GM18498 (cell line): ENCODE measurements at regions not wholly inside any gene's neighbourhood (a gene's known extent, or its start where the extent isn't known, plus 50 kb on each side); places are given as distances from the start of the nearest gene placed in this dataset.
"Not testable (repeated sequence)": the region's sequence is repeated elsewhere in the genome, so short reads cannot be mapped to it uniquely, and the experiment has no call there.

ENCODE experiments used
- ATAC-seq: cut with Tn5 transposase; IDR thresholded peaks from one replicate; pipeline ENCODE4 v1.9.1; 2021; ENCODE audit warnings: mild to moderate bottlenecking, moderate library complexity; ENCODE audit not compliant: unreplicated experiment

- not testable (repeated sequence) for ATAC-seq
These were observed 121.5 kb downstream of the PPIAL4G start for GRCh38 chr1:148361427-148362215.

GRCh38 chr1:148357037-148357436 is 126.1 kb downstream of the PPIAL4G start:
- no peak for ATAC-seq

DNA sequence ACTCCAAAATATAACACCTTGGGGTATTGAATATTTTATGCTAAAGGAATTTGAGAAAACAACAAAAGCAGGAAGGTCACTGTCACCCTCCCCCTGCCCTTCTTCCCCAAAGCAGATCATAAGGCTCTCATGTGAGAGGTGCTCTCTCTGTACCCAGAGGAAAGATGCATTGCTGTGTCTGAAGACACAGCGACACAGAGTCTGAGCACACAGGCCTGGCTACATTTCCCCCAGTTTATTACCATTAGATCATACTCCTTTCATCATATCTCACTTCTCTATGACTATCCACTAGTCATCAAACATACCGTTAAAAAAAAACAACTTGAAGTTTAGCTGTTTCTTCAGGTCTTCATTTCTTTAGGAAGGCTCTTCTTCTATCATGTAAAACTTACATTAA is 127.1 kb downstream of the PPIAL4G start:
- no peak for ATAC-seq

DNA sequence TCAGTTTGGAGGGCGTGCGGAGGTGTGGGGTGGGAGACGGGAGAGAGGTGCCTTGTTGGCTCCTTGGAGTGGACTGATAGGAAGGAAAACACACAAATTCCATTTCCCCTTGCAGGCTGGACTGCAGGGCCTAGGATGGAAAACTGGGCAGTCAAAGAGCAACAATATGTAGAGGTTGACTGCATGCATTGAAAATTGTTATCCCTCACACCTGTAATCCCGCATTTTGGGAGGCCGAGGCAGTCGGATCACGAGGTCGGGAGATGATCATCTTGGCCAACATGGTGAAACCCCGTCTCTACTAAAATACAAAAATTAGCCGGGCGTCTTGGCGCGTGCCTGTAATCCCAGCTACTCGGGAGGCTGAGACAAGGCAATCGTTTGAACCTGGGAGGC is 128.2 kb downstream of the PPIAL4G start:
- no peak for ATAC-seq

- ATAC-seq = no peak
These were observed 128.7 kb downstream of the PPIAL4G start for GRCh38 chr1:148354284-148354912.

- ATAC-seq = no peak
These were observed 129.4 kb downstream of the PPIAL4G start for GRCh38 chr1:148353461-148354283.

DNA sequence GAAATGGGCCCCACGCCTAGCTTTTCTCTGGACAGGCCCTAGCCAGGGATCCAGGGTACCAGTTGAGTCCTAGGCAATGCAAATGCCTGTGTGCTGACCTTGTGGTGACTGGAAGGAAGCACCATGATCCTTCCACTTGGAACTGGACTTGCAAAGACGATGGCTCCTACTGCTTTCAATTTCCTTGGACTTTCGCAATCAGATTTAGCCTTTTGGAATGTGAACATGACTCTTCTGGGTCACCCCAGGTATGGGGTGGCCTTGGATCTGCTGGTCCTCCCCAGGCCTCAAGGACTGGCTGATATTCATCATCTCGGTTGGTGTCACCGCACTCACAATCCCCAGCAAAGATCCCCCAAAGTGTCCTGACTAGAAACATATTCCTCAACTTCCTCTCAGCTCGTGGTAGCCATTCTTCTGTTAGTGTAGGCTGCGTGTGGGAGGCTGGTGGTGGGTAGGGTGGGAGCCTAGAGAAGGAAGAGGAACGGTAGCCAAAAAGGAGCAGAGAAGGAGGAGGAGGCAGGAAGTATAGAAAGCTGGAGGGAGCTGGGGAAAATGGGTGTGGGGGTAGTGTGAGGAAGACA is 130.5 kb downstream of the PPIAL4G start:
- no peak for ATAC-seq

DNA sequence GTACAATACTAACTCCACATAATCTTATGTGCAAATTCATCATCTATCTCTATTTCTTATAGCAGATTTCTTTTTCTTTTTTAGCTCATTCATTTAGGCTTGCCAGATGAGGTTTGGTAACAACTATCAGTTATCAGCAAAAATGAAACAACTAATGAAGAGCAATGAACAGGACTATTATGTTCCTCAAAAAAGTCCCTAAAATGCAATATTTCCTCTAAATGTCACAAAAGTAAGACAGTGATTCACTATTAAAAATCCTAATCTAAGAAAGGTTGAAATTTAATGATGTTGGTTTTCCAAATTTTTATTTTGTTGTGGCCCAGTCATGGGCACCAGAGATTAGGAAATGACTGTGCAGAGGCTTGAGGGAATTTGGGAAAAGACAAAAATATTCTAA is 135.3 kb downstream of the PPIAL4G start:
- no peak for ATAC-seq

DNA sequence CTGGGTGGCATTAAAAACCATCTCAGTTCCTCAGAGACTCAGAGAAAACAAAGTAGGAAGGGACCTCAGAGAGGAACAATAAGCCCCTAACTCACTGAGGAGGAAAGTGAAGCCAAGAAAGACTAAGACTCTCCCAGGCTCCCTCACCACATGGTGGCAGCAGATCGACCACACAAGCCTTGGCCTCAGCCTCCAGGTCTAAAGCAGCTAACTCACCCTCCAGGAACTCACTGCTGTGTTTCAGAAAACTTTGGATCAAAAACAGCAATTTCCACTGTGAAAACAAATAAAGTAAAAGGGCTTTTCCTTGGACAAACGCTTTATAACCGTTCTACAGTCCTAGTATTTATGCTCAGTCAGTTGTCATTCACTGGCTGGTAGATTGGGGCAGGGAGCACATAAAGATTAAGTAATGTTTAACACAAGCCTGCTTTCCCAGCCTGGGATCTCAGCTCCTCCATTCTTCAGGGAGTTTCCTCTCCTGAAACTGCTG is 137.4 kb downstream of the PPIAL4G start:
- not testable (repeated sequence) for ATAC-seq

- not testable (repeated sequence) for ATAC-seq
These were observed 138.5 kb downstream of the PPIAL4G start for GRCh38 chr1:148344651-148345050.

DNA sequence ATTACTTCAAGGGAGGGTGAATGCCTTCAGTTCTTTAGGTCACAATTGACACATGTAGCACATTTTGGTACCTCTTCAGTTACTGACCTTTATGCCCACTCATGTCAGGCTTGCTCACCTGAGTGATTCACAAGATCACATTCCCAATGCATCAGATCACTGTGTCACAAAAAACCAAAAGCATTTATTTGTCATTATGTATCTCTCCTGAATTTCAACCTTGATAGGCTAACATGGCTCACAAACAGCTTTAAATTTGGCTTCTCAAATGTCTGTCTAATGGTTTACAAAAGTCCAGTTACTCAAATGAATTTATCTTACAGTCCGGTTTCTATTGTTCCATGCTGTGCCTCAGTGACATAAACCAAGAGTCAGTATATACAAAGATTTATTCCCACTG is 141.4 kb downstream of the PPIAL4G start:
- not testable (repeated sequence) for ATAC-seq

- not testable (repeated sequence) for ATAC-seq
These were observed 146.8 kb downstream of the PPIAL4G start for GRCh38 chr1:148336121-148336918.

GRCh38 chr1:148334339-148335130 is 148.6 kb downstream of the PPIAL4G start:
- peak; percentile 78 for ATAC-seq

GRCh38 chr1:148333875-148334338 is 149.2 kb downstream of the PPIAL4G start:
- no peak for ATAC-seq

- ATAC-seq = no peak
These were observed 154.2 kb downstream of the PPIAL4G start for GRCh38 chr1:148328884-148329283.

DNA sequence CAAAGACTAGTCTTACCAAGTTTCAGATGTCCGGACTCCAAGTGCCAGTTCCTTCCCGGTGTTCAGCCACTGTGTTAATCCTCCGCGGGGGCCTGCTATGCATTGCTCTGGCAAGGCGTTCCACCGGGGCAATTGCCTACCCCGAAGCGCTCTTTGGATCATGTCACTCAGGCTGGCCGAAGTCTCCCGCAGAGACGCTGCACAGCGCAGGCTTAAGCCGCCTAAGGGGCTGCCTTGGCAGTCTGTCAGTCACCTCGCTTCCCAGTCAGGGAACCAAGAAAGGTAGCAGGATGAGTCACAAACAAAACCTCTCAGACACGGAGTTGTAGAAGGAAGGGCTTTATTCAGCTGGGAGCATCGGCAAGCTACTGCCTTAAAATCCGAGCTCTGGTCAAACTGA is 158.1 kb downstream of the PPIAL4G start:
- ATAC-seq = not testable (repeated sequence)

GRCh38 chr1:148324465-148324864 is 158.6 kb downstream of the PPIAL4G start:
- ATAC-seq = not testable (repeated sequence)

- not testable (repeated sequence) for ATAC-seq
These were observed 163.0 kb downstream of the PPIAL4G start for GRCh38 chr1:148320079-148320478.

- no peak for ATAC-seq
These were observed 164.2 kb downstream of the PPIAL4G start for GRCh38 chr1:148318904-148319242.
